Right atrium auricular region (tissue), 2 donors: ENCODE measurements at regions not wholly inside any gene's neighbourhood (a gene's known extent, or its start where the extent isn't known, plus 50 kb on each side); places are given as distances from the start of the nearest gene placed in this dataset.

ENCODE experiments used
- DNase-seq: peaks from one replicate; pipeline ENCODE4 v3.0.0-alpha.2; 2019; ENCODE audit warnings: low spot score
- H3K27ac ChIP-seq, 2 donors: fragments of 200-600 bp; sonication (generic); 1 replicate in 1 of 2; 2 replicates in 1 of 2; pipeline ENCODE4 v1.5.1; 2016 to 2019
- H3K27me3 ChIP-seq, 2 donors: fragments of 200-600 bp; sonication (generic); one replicate each; pipeline versions ENCODE4 v1.5.1 to v1.6.0; 2017 to 2019
- H3K36me3 ChIP-seq: fragments of 200-600 bp; sonication (generic); one replicate; pipeline ENCODE4 v1.5.1; 2016
- H3K4me1 ChIP-seq, 2 donors: fragments of 200-600 bp; sonication (generic); one replicate each; pipeline versions ENCODE4 v1.5.1 to v1.6.0; 2017 to 2019
- H3K4me3 ChIP-seq, 2 donors: fragments of 200-600 bp; sonication (generic); 1 replicate in 1 of 2; 2 replicates in 1 of 2; pipeline ENCODE4 v1.5.1; 2017 to 2019; ENCODE audit warnings: mild to moderate bottlenecking in 1 of 2, moderate library complexity in 1 of 2
- H3K9me3 ChIP-seq, 2 donors: fragments of 200-600 bp; sonication (generic); one replicate each; pipeline ENCODE4 v1.5.1; 2019
- TF ChIP-seq, protein P1 (sequence below), 2 donors: fragments of 200-600 bp; sonication (generic); IDR thresholded peaks; one replicate each; pipeline ENCODE4 v1.5.1; 2019; ENCODE audit warnings: antibody characterized with exemption in 2 of 2

DNA sequence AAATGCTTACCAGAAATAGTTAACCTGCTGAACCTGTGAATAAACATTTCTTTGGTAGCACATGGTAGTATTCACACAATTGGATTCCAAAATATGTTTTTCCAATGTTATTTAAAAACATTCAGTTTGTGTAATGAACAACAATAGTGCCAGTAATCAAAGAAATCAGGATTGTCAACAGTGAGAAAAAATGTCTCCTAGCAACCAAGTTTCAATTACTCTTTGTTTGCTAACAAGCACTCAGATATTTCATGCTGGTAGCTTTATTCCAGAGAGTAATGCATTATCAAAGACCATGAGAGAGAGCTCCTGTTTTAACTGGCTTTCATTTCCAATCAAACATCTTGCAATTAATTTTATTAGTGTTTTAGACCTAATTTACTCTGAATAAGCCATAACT, 768.1 kb upstream of the GRAMD2B start:
- Histone ChIP-seq H3K36me3 (no peaks in the 10 kb centered on the region), H3K27ac (no peak overlapping the region), H3K27me3 (no peaks in the 10 kb centered on the region), H3K4me1 (no peaks in the 10 kb centered on the region), H3K9me3 (no peaks in the 10 kb centered on the region), H3K4me3 (no peak overlapping the region)
- TF ChIP-seq, protein P1, sequence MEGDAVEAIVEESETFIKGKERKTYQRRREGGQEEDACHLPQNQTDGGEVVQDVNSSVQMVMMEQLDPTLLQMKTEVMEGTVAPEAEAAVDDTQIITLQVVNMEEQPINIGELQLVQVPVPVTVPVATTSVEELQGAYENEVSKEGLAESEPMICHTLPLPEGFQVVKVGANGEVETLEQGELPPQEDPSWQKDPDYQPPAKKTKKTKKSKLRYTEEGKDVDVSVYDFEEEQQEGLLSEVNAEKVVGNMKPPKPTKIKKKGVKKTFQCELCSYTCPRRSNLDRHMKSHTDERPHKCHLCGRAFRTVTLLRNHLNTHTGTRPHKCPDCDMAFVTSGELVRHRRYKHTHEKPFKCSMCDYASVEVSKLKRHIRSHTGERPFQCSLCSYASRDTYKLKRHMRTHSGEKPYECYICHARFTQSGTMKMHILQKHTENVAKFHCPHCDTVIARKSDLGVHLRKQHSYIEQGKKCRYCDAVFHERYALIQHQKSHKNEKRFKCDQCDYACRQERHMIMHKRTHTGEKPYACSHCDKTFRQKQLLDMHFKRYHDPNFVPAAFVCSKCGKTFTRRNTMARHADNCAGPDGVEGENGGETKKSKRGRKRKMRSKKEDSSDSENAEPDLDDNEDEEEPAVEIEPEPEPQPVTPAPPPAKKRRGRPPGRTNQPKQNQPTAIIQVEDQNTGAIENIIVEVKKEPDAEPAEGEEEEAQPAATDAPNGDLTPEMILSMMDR (IDR thresholded peaks at IDR 0.05) = no peak
- DNase-seq = no peak

DNA sequence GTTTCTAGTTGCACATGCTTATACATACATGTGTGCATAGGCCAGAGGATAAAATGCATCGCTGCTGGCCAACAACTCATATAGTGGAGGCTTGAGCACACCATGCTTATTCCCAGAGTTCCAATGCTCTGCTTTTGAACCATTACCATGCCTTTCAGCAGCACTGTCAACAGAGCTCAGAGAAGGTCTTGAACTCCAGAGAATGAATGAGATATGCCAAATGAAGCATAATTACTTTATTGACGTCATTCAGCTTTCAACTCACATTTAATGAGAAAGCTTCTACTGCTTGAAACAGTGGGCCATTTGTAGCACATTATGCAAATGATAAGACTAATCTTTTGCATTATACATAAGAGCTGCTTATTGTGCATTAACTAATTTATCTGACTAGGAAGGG, 765.3 kb upstream of the GRAMD2B start:
- no peak for DNase-seq
- no peaks in the 10 kb centered on the region for H3K27me3 ChIP-seq
- H3K9me3 ChIP-seq = no peaks in the 10 kb centered on the region
- TF ChIP-seq, protein P1 (IDR thresholded peaks at IDR 0.05) = no peak
- no peaks in the 10 kb centered on the region for H3K36me3 ChIP-seq
- H3K4me1 ChIP-seq = no peaks in the 10 kb centered on the region
- H3K4me3 ChIP-seq = no peak overlapping the region
- H3K27ac ChIP-seq = no peak overlapping the region

DNA sequence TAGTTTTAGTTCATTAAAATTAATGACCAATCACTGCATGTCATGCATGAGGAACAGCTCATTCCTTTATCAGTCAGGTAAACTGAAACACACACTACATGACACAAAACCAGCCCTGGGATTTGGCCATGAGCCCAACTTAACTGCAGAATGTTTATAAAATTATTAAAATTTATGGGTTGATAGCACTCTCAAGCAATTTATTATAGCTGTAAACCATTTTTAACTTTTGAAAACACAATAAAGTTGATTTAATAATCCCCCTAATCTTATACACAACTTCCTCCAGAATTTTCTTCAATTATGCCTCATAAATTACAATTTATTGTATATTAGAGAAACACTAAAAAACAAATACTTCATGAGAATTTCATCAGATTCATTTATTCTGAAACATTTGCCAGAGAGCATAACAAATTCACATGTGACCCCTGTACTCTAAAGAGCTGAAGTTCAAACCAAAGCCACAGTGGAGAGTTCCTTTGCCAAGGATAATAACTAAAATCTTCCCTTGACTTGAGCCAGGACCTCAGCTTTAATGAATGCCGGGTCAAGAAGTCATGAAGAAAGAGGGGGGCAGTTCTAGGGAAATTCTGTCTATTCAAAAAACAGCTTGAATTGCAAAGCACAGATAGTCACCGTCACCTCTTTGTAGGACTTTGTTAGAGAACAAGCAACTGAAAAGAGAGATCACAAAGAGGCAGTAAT, 763.7 kb upstream of the GRAMD2B start:
- Histone ChIP-seq H3K4me3 (no peak overlapping the region), H3K4me1 (no peaks in the 10 kb centered on the region), H3K27me3 (no peaks in the 10 kb centered on the region), H3K27ac (no peak overlapping the region), H3K36me3 (no peaks in the 10 kb centered on the region), H3K9me3 (no peaks in the 10 kb centered on the region)
- TF ChIP-seq, protein P1 (IDR thresholded peaks at IDR 0.05) = no peak
- DNase-seq = no peak

DNA sequence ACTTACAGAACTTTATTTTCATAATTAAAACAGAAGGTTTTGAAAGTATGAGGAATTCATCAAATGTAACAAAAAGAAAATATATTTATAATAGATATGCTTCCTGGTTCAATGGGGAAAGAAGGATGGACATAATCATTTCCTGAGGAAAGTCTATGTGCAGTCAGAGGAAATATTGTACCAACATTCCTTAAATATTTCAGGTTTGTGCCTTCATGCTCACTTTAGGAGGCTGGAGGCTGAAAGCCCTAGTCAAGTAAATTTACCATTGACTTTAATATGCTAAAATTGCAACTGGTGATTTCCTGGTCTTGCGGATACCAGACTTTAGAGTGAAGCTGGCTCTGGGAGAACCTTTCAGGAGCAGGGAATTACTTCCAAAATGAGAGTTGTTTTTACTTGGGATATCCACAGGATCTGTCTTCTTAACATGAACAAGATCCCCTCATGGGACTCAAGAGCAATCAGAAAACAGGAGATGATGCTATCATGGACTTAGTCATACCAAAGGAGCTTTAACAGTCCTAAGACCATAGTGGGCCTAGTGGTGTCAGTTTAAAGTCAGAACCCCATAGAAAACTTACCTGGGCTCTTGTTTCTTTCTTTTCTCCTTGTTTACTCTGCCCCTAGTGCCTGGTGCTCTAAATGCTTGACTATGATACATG, 762.8 kb upstream of the GRAMD2B start:
- Histone ChIP-seq H3K9me3 (no peaks in the 10 kb centered on the region), H3K4me3 (no peak overlapping the region), H3K27ac (no peak overlapping the region), H3K4me1 (no peaks in the 10 kb centered on the region), H3K27me3 (no peaks in the 10 kb centered on the region), H3K36me3 (no peaks in the 10 kb centered on the region)
- DNase-seq = no peak
- TF ChIP-seq, protein P1 (IDR thresholded peaks at IDR 0.05) = no peak

DNA sequence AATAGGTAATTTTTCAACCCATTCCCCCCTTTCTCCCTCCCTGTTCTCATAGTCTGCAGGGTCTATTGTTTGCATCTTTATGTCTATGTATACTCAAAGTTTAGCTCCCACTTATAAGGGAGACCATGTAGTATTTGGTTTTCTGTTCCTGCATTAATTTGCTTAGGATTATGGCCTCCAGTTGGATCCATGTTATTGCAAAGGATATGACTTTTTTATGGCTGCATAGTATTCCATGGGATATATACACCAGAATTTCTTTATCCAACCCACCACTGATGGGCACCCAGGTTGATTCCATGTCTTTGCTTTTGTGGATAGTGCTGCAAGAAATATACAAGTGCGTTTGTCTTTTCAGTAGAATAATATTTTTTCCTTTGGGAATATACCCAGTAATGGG, 761.6 kb upstream of the GRAMD2B start:
- no peaks in the 10 kb centered on the region for H3K36me3 ChIP-seq
- no peak overlapping the region for H3K4me3 ChIP-seq
- no peaks in the 10 kb centered on the region for H3K9me3 ChIP-seq
- no peak for DNase-seq
- TF ChIP-seq, protein P1 (IDR thresholded peaks at IDR 0.05) = no peak
- no peak overlapping the region for H3K27ac ChIP-seq
- H3K4me1 ChIP-seq = no peaks in the 10 kb centered on the region
- H3K27me3 ChIP-seq = no peaks in the 10 kb centered on the region
